HEK293 (cell line): ENCODE measurements at regions not wholly inside any gene's neighbourhood (a gene's known extent, or its start where the extent isn't known, plus 50 kb on each side); places are given as distances from the start of the nearest gene placed in this dataset.
"Not testable (repeated sequence)": the region's sequence is repeated elsewhere in the genome, so short reads cannot be mapped to it uniquely, and the experiment has no call there.

Source experiments
- CTCF ChIA-PET: fragments of 350-600 bp; formaldehyde crosslinking; extraction: SDS; loops from one replicate; lab custom pipeline; 2021; ENCODE audit warnings: antibody characterized with exemption; lab: Yijun Ruan, JAX
- POLR2A ChIA-PET: fragments of 300-600 bp; formaldehyde crosslinking; extraction: SDS; loops from one replicate; lab custom pipeline; 2020; ENCODE audit warnings: antibody characterized with exemption, inconsistent platforms; lab: Yijun Ruan, JAX
- H3K27ac ChIP-seq: fragments of 200-500 bp; sonication (Bioruptor generic); 2 replicates; pipeline ENCODE4 v1.5.1; 2014; ENCODE audit warnings: low read depth, low read length, control low read depth, inconsistent platforms; ENCODE audit errors: extremely low read depth
- H3K36me3 ChIP-seq, 2 experiments: fragments of 200-500 bp in 1 of 2; sonication (Bioruptor generic) in 1 of 2; 1 replicate in 1 of 2; 2 replicates in 1 of 2; pipeline ENCODE4 v1.5.1; 2014 to 2017; ENCODE audit warnings: inconsistent platforms in 2 of 2, low read length in 2 of 2; ENCODE audit not compliant: control insufficient read depth in 2 of 2, insufficient read depth in 1 of 2
- H3K4me1 ChIP-seq: fragments of 200-500 bp; sonication (Bioruptor generic); 2 replicates; pipeline ENCODE4 v1.5.1; 2014; ENCODE audit warnings: mild to moderate bottlenecking, low read length, inconsistent platforms; ENCODE audit not compliant: control insufficient read depth, insufficient read depth
- H3K4me3 ChIP-seq: 2 replicates; pipeline ENCODE4 v1.5.1; 2011; ENCODE audit warnings: low read depth, mild to moderate bottlenecking, control low read depth, low read length, moderate library complexity
- H3K9me3 ChIP-seq: fragments of 200-500 bp; sonication (Bioruptor generic); 2 replicates; pipeline ENCODE4 v1.5.1; 2014; ENCODE audit warnings: low read depth, low read length, inconsistent platforms; ENCODE audit not compliant: control insufficient read depth, insufficient read depth

DNA sequence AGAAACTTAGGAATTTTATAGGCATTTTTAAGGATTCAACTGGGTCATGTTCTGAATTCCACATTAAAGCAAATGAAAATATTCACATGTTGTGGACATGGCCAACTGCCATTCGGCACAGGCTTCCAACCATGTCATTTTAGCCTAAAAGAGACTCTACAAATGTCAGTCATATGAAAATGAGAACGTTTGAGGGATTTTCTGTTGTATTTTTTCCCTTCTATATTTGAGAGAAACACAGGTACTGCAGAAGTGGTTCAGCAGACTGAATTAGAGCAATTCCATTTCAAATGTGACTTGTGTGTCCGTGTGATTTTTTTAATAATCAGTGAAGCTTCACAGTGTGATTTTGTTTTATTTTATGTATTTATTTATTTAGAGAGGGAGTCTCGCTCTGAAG is 124.3 kb downstream of the TP53TG3F start:
- H3K9me3 ChIP-seq, H3K36me3 ChIP-seq, POLR2A ChIA-PET, H3K27ac ChIP-seq, CTCF ChIA-PET, H3K4me3 ChIP-seq, H3K4me1 ChIP-seq: not testable (repeated sequence)

DNA sequence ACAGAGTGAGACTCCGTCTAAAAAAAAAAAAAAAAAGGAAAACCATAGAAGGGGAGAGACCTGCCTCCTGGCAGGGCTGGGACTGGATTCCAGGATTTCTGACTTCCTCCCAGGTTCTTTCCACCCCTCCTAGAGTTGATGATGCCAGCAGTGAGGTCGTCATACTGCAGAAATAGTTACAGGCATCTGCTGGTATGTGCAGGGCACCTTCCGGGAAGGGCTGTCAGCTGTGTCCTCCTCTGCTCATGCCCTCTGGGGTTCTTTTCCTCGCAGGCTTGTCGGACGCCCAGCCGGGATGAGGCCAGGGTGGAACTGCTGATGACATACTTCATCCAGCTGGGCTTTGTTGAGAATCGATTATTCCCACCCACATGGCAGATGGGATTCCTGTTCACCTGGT is 129.2 kb downstream of the TP53TG3F start:
- H3K36me3 ChIP-seq, H3K9me3 ChIP-seq, H3K4me1 ChIP-seq, H3K4me3 ChIP-seq, POLR2A ChIA-PET, H3K27ac ChIP-seq: not testable (repeated sequence)
- CTCF ChIA-PET, result interaction anchor here (1.0 kb wide), 1 partner anchor 58 kb away, joined by 3 read pairs; no protein-coding TSS in a partner anchor

DNA sequence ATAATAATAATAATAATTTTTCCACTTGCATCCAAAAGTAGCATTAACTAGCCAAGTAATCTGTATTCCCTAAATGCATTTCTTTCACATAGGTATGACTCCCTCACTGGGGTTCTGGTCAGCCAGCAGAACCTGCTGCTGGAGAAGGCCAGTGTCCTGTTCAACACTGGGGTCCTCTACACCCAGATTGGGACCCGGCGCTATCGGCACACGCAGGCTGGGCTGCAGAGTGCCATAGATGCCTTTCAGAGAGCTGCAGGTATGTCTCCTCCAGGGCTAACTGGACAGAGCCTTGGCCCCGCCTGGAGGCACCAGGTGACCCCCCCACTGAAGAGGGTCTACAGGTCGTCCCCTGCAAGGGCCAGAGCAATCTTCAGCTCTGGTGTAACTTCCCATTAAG is 133.9 kb downstream of the TP53TG3F start:
- H3K27ac ChIP-seq, H3K36me3 ChIP-seq, H3K9me3 ChIP-seq, CTCF ChIA-PET, POLR2A ChIA-PET, H3K4me3 ChIP-seq, H3K4me1 ChIP-seq: not testable (repeated sequence)

DNA sequence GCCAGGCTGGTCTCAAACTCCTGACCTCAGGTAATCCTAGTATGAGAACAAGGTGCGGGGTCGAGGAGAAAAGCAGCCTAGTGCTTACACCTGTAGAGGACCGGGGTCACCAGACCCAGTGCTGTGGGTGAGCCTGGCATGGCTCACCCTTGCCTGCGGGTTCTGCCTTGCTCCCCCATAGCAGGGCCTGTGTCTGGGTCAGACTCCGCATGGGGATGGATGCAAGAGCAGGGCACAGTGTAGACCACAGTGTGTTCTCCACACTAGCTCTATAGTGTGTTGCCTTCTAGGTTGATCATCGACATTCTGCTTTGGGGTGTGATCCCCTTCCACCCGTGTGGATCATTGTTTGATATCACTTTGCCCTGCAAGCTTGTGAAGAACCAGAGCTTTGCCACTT is 135.7 kb downstream of the TP53TG3F start:
- POLR2A ChIA-PET, H3K4me1 ChIP-seq, H3K36me3 ChIP-seq, H3K9me3 ChIP-seq, CTCF ChIA-PET, H3K4me3 ChIP-seq, H3K27ac ChIP-seq: not testable (repeated sequence)

GRCh38 chr16:33601029-33601428 is 141.6 kb downstream of the TP53TG3F start:
- H3K4me1 ChIP-seq, CTCF ChIA-PET, H3K36me3 ChIP-seq, H3K4me3 ChIP-seq, H3K27ac ChIP-seq, POLR2A ChIA-PET, H3K9me3 ChIP-seq: not testable (repeated sequence)

DNA sequence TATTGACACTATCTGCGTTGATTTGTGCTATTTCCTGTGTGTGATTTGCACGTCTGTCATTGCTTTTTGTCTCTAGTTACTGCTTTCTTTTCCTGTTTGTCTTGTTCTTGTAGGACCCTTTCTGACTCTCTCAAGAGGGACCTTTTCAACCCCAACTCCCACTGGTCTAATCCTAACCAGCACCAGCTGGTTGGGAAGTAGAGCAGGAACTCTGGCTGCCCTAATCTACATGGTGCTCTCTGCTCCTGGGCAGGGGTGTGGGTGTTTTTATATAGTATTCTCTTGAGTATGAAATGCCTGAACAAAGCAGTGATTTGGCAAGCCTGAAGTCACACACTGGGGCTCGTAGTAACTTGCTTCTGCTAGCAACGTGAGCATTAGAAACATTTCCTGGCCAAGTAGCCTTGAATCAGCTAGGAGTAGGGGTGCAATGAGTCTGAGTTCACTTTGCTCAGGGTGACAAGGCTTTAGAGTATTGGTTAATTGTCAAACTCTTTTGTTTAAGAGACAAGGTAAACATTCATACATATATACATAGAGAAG is 164.2 kb downstream of the TP53TG3F start:
- CTCF ChIA-PET, H3K4me1 ChIP-seq, H3K36me3 ChIP-seq, H3K4me3 ChIP-seq, H3K9me3 ChIP-seq, POLR2A ChIA-PET, H3K27ac ChIP-seq: not testable (repeated sequence)

GRCh38 chr16:33628895-33629294 is 169.5 kb downstream of the TP53TG3F start:
- POLR2A ChIA-PET, CTCF ChIA-PET, H3K36me3 ChIP-seq: not testable (repeated sequence)

GRCh38 chr16:33631713-33632112 is 172.3 kb downstream of the TP53TG3F start:
- CTCF ChIA-PET, H3K36me3 ChIP-seq, H3K27ac ChIP-seq, H3K4me1 ChIP-seq, H3K4me3 ChIP-seq, H3K9me3 ChIP-seq, POLR2A ChIA-PET: not testable (repeated sequence)

More at GRCh38 chr16:33628895-33629294, 169.5 kb downstream of the TP53TG3F start:
- not testable (repeated sequence) for H3K9me3 ChIP-seq, H3K4me1 ChIP-seq, H3K27ac ChIP-seq, H3K4me3 ChIP-seq

DNA sequence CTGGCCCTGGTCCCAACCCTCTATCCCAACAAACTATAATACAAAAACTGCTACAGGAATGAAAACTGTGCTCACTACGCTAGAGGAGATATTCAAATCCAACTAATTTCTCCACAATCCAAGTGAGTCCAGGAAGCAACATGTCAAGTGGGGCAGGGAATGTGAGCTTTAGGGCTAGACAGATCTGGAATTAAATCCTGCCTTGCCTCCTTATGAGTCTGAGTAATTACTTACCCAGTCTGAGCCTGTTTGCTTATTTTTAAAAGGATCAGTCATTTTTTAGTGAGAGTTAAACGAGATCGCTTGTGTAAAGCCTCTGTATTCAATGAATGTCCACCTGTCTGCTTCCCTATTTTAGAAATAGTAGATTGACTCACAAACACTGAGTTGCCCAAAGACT is 174.6 kb downstream of the TP53TG3F start:
- H3K4me3 ChIP-seq, H3K9me3 ChIP-seq, H3K27ac ChIP-seq, POLR2A ChIA-PET, H3K4me1 ChIP-seq, CTCF ChIA-PET, H3K36me3 ChIP-seq: not testable (repeated sequence)

DNA sequence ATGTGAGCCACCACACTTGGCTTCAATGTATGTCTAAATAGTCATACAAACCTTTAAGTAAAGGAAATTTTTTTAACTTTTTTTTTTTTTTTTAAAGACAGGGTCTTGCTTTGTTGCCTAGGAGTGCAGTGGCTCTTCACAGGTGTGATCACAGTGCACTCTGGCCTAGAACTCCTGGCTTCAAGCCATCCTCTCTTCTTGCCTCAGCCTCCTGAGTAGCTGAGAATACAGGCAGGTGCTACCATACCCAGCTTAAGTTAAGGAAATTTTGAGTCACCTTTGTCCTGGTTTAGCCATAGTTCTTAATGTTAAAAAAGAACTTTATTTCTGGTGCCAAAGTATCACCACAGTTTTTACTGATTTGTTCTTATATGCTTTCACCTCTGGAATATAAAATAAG is 177.3 kb downstream of the TP53TG3F start:
- H3K4me1 ChIP-seq, H3K9me3 ChIP-seq, CTCF ChIA-PET, H3K4me3 ChIP-seq, H3K36me3 ChIP-seq, POLR2A ChIA-PET, H3K27ac ChIP-seq: not testable (repeated sequence)

DNA sequence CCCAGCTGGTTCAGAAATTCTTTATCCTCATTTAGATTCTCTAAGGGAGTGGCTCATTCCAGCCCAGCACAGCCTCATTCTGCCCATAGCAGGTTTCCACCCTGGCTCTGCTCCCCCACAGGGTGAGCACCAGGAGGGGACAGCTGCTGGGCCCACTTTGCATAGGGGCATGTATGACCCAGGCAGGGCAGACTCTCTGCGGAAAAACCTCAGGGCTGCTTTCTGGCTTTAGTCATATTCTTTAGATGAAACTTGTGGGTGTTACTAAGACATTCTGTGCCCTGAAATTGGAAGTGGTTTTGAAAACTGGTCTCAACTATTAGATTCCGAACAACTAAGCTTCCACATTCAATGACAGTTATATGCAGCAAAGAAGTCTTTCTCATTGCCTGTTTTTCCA is 183.9 kb downstream of the TP53TG3F start:
- CTCF ChIA-PET, H3K4me1 ChIP-seq, POLR2A ChIA-PET, H3K9me3 ChIP-seq, H3K27ac ChIP-seq, H3K36me3 ChIP-seq, H3K4me3 ChIP-seq: not testable (repeated sequence)
